Panc1 (cell line): ENCODE measurements at regions not wholly inside any gene's neighbourhood (a gene's known extent, or its start where the extent isn't known, plus 50 kb on each side); places are given as distances from the start of the nearest gene placed in this dataset.

Experiments
- ATAC-seq: fragments of 200-7000 bp; cut with Tn5 transposase; 2 replicates; pipeline ENCODE4 v1.9.1; 2020; ENCODE audit warnings: mild to moderate bottlenecking, moderate library complexity
- BruUV-seq: library from RNA; stranded (reverse); fragments of 400-500 nt; replicated peaks from 2 replicates; lab custom pipeline; 2021; lab: Mats Ljungman, UMichigan
- CTCF ChIA-PET: fragments of 300-600 bp; sonication (Branson Sonifier 250); formaldehyde crosslinking; loops from one replicate; lab custom pipeline; 2022; ENCODE audit warnings: antibody characterized with exemption; lab: Charles Lee
- POLR2A ChIA-PET: fragments of 300-600 bp; sonication (Branson Sonifier 250); formaldehyde crosslinking; loops from one replicate; lab custom pipeline; 2022; ENCODE audit warnings: antibody characterized with exemption; lab: Charles Lee
- DNase-seq: peaks from one replicate; pipeline ENCODE4 v3.0.0-alpha.2; 2010; ENCODE audit warnings: low read depth, low spot score
- H3K27ac ChIP-seq: 2 replicates; pipeline ENCODE4 v1.5.1; 2011; ENCODE audit warnings: mild to moderate bottlenecking, low read length, inconsistent platforms
- H3K27me3 ChIP-seq: fragments of 200-500 bp; sonication (Bioruptor generic); 2 replicates; pipeline ENCODE4 v1.6.0; 2014; ENCODE audit warnings: low read length, inconsistent platforms; ENCODE audit not compliant: control insufficient read depth, insufficient read depth
- H3K36me3 ChIP-seq: fragments of 200-500 bp; sonication (Bioruptor generic); 2 replicates; pipeline ENCODE4 v1.5.1; 2014; ENCODE audit warnings: inconsistent platforms, mild to moderate bottlenecking, low read length, moderate library complexity; ENCODE audit not compliant: control insufficient read depth, insufficient read depth
- H3K4me1 ChIP-seq: 2 replicates; pipeline ENCODE4 v1.5.1; 2011; ENCODE audit warnings: inconsistent platforms, mild to moderate bottlenecking, low read length, moderate library complexity; ENCODE audit not compliant: control insufficient read depth, insufficient read depth
- H3K4me3 ChIP-seq, 2 experiments: 2 replicates each; pipeline ENCODE4 v1.5.1; 2011 to 2012; ENCODE audit warnings: low read depth in 2 of 2, low read length in 2 of 2, mild to moderate bottlenecking in 2 of 2, inconsistent platforms in 1 of 2, moderate library complexity in 1 of 2
- H3K9me3 ChIP-seq: fragments of 200-500 bp; sonication (Bioruptor generic); 2 replicates; pipeline ENCODE4 v1.5.1; 2014; ENCODE audit warnings: low read depth, mild to moderate bottlenecking, inconsistent platforms, low read length, moderate library complexity; ENCODE audit not compliant: control insufficient read depth, insufficient read depth
- POLR2AphosphoS5 ChIP-seq: IDR thresholded peaks from 2 replicates; pipeline ENCODE4 v1.6.1; 2012; ENCODE audit warnings: mild to moderate bottlenecking, low read depth, low read length, moderate library complexity
- SIN3A ChIP-seq: IDR thresholded peaks from 2 replicates; pipeline ENCODE4 v1.6.1; 2012; ENCODE audit warnings: low read depth, mild to moderate bottlenecking, low read length, moderate library complexity, borderline replicate concordance; ENCODE audit not compliant: insufficient read depth
- TCF7L2 ChIP-seq: IDR thresholded peaks from 2 replicates; pipeline ENCODE4 v1.6.1; 2011; ENCODE audit warnings: mild to moderate bottlenecking, low read depth, low read length, inconsistent platforms
- in situ Hi-C: cut with HindIII; loops from 2 replicates; pipeline ENCODE4 v1.10.0; 2016; ENCODE audit warnings: low sequenced_read_pairs, low pct_unique_long_range_greater_than_20kb
- intact Hi-C: fragments of 100-400 bp; cut with micrococcal nuclease; formaldehyde crosslinking; loops from one replicate; pipeline ENCODE4 v1.10.0; 2022; ENCODE audit not compliant: unreplicated experiment
- TF ChIP-seq, protein P1 (sequence below), 2 experiments: IDR thresholded peaks; 2 replicates each; pipeline ENCODE4 v1.6.1; 2011 to 2012; ENCODE audit warnings: low read depth in 2 of 2, control low read depth in 1 of 2, low read length in 1 of 2, mild to moderate bottlenecking in 1 of 2, moderate library complexity in 1 of 2; ENCODE audit not compliant: insufficient read depth in 1 of 2
- TF ChIP-seq, protein P2 (sequence below): fragments of 450-650 bp; IDR thresholded peaks from 2 replicates; pipeline ENCODE4 v1.5.1; 2017; ENCODE audit warnings: mild to moderate bottlenecking

DNA sequence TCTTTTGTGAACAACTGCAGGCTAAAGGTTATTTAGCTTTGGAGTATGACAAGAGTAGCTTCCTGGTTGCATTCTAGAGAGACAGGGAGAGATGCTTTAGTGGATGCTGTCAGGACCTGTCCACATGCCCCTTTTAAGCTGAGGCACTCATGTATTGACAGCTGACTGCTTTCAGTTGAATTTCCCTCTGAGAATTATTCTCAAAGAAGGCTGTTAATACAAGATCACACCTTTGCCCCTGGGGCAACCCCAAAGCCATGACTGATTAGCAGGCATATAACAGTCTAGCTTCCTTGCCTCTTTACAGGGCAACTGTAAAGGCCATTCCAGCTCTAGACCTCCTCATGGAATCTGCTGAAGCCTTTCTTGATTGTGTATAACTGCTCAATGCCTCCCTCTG is 117.6 kb upstream of the ATP10B start:
- no peak for DNase-seq
- H3K4me3 ChIP-seq, result no peak overlapping the region
- no peak for TF ChIP-seq SIN3A
- TF ChIP-seq, protein P1, sequence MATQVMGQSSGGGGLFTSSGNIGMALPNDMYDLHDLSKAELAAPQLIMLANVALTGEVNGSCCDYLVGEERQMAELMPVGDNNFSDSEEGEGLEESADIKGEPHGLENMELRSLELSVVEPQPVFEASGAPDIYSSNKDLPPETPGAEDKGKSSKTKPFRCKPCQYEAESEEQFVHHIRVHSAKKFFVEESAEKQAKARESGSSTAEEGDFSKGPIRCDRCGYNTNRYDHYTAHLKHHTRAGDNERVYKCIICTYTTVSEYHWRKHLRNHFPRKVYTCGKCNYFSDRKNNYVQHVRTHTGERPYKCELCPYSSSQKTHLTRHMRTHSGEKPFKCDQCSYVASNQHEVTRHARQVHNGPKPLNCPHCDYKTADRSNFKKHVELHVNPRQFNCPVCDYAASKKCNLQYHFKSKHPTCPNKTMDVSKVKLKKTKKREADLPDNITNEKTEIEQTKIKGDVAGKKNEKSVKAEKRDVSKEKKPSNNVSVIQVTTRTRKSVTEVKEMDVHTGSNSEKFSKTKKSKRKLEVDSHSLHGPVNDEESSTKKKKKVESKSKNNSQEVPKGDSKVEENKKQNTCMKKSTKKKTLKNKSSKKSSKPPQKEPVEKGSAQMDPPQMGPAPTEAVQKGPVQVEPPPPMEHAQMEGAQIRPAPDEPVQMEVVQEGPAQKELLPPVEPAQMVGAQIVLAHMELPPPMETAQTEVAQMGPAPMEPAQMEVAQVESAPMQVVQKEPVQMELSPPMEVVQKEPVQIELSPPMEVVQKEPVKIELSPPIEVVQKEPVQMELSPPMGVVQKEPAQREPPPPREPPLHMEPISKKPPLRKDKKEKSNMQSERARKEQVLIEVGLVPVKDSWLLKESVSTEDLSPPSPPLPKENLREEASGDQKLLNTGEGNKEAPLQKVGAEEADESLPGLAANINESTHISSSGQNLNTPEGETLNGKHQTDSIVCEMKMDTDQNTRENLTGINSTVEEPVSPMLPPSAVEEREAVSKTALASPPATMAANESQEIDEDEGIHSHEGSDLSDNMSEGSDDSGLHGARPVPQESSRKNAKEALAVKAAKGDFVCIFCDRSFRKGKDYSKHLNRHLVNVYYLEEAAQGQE (IDR thresholded peaks at IDR 0.05; ENCODE audit: insufficient read depth in 1 of 2, low read depth in 2 of 2, low read length in 1 of 2), result no peak
- TF ChIP-seq, protein P2, sequence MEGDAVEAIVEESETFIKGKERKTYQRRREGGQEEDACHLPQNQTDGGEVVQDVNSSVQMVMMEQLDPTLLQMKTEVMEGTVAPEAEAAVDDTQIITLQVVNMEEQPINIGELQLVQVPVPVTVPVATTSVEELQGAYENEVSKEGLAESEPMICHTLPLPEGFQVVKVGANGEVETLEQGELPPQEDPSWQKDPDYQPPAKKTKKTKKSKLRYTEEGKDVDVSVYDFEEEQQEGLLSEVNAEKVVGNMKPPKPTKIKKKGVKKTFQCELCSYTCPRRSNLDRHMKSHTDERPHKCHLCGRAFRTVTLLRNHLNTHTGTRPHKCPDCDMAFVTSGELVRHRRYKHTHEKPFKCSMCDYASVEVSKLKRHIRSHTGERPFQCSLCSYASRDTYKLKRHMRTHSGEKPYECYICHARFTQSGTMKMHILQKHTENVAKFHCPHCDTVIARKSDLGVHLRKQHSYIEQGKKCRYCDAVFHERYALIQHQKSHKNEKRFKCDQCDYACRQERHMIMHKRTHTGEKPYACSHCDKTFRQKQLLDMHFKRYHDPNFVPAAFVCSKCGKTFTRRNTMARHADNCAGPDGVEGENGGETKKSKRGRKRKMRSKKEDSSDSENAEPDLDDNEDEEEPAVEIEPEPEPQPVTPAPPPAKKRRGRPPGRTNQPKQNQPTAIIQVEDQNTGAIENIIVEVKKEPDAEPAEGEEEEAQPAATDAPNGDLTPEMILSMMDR, result no peak
- TF ChIP-seq POLR2AphosphoS5, result no peak
- TF ChIP-seq TCF7L2, result no peak
- no peaks in the 10 kb centered on the region; the same call in 1 of the 2 replicates for H3K27me3 ChIP-seq
- in situ Hi-C loops (no loop called here), intact Hi-C loops (no loop called here)
- no peaks in the 10 kb centered on the region for H3K4me1 ChIP-seq
- no peaks in the 10 kb centered on the region for H3K36me3 ChIP-seq
- CTCF ChIA-PET, result no interaction called here
- no peaks in the 10 kb centered on the region for H3K9me3 ChIP-seq
- POLR2A ChIA-PET, result no interaction called here
- H3K27ac ChIP-seq, result no peak overlapping the region
- no TSS peak for BruUV-seq
- no peak for ATAC-seq

DNA sequence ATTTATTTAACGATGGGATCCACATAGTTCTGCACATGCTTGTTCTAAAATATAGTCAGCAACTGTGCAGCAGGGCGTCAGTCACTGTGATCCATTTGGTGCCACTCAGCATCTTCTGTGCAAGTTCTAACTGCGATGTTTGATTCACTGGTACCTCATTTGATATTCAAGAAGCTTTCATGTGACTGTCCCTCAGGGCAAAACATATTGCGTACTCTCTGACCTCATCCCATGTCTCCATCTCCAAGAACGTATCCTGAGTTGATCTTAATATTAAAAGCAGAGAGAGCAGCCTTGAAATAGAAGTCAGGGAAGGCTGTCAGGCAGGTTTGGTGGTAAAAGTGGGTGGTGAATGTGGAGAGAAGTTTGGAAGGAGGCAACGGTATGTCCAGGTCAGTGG is 116.5 kb upstream of the ATP10B start:
- ChIA-PET POLR2A (no interaction called here), CTCF (no interaction called here)
- ATAC-seq (no peak), DNase-seq (no peak)
- TF ChIP-seq POLR2AphosphoS5 (no peak), SIN3A (no peak), TCF7L2 (no peak)
- TF ChIP-seq, protein P1 (IDR thresholded peaks at IDR 0.05; ENCODE audit: insufficient read depth in 1 of 2, low read depth in 2 of 2, low read length in 1 of 2), result no peak
- TF ChIP-seq, protein P2, result no peak
- no TSS peak for BruUV-seq
- in situ Hi-C loops, result no loop called here
- H3K27ac ChIP-seq, result no peak overlapping the region
- no peak overlapping the region for H3K4me3 ChIP-seq
- H3K9me3 ChIP-seq, result no peaks in the 10 kb centered on the region
- no peaks in the 10 kb centered on the region; the same call in 1 of the 2 replicates for H3K27me3 ChIP-seq
- intact Hi-C loops, result no loop called here
- no peaks in the 10 kb centered on the region for H3K4me1 ChIP-seq
- no peaks in the 10 kb centered on the region for H3K36me3 ChIP-seq
